HCEC 1CT (cell line): ENCODE measurements at regions not wholly inside any gene's neighbourhood (a gene's known extent, or its start where the extent isn't known, plus 50 kb on each side); places are given as distances from the start of the nearest gene placed in this dataset.
"Not testable (repeated sequence)": the region's sequence is repeated elsewhere in the genome, so short reads cannot be mapped to it uniquely, and the experiment has no call there.

ENCODE experiments used
- DNase-seq: peaks from one replicate; pipeline ENCODE4 v3.0.0-alpha.2; 2017

DNA sequence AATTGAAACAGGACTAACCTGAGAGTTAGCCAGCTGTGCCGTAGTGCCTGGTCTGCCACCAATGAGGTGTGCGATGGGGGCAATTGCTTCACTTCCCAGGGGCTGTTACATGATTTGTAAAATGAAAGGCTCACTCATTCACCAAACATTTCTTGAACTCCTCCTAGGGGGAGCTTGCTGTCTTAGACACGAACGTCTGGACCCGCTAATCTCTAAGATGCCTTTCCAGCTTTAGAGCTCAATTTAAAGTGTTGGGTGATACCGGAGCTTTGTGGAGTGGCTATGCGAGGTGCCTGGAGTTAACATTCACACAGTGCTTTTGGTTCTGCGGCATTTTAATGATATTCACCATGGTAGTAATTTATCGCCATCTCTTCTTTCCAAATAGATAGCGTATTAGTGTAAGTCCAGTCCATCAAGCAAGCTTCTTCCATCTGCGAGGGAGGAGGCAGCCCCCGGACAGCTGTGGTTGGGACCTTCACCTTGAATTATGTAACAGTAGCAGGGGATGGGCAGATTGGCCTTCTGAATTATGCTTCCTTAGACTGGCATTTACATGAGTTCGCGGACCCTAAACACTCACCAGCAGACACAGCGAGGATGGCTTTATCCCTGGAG is 179.9 kb downstream of the ADSS2 start:
- no peak for DNase-seq

GRCh38 chr1:244272471-244273261 is 179.0 kb downstream of the ADSS2 start:
- peak; percentile 80 for DNase-seq

DNA sequence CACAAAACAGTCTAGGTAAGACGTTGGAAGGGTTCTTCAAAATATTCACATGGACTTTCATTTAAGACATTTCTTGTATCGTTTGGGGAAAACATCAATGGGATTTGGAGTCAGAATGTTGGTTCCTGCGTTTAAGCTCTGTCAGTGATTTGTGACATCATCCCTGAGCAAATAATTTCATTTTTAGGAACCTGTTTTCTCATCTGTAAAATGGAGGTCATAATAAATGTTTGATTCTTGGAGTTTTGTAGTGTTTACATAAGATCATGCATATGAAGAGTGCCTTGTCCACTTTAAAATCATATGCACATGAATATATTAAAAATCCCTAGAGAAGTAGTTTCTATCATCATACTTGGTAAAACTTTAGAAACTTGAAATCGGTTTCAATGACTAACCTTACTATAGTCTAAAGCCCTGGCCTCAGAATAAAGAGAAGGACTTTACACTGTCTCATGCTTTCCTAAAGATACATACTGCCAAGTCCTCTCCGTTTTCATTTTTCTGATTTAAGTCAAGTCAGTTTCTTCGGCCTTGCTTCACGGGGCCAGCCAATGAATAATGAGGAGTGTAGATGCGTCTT is 178.4 kb downstream of the ADSS2 start:
- no peak for DNase-seq

DNA sequence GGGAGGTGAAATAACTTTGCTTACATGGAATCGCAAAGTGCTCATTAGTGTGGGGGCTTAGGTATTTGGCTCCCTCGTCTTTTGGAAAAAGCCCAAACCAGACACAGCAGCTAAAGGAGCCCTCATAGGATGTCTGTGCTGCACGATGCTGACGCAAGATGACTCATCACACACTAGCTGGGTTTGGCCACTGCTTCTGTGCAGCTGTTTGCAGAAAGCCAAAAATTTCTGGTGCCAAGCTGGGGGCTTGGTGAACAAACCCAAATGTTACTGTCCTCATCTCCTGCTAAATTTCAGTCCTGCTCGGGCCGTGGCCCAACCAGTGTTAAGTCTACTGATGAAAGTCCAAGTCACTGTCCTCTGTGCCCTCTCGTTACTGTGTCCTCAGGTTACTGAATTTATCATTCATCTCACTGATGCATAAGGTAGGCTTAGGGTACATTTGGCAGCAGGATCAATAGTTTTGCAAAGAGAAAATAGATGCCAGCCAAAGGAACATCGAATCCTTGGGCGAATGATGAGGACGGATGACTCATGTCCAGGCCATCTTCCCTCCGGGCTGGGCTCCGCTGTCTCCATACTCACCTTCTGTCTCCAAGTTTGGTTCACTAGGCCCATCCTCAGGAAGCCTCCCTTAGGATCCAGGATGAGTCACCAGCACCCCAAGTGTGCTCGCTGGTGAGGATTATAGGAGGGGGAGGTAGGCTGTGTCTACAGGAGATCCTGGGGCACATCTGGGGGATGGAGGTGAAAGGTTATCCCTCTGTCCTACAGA is 177.7 kb downstream of the ADSS2 start:
- peak; percentile 98 for DNase-seq

DNA sequence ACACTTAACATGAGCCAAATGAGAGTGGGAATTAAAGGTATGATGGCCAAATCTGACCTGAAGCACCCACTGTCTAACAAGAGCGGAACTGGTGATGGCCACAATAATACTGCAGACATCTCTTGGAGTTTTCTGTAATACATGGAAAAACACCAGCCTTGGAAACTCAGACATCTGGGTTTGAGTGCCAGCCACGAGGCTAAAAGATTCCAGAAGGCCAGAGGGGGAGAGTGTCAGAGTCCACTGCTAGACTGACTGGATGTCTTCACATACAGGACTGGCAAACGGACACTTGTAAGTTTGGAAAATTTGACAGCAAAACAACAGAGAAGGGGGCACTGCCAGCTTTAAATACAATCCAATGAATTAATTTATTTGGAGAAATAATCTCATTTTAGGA is 175.1 kb downstream of the ADSS2 start:
- no peak for DNase-seq

- peak; percentile 56 for DNase-seq
Measured at GRCh38 chr1:244280201-244280600, 171.5 kb downstream of the ADSS2 start.

DNA sequence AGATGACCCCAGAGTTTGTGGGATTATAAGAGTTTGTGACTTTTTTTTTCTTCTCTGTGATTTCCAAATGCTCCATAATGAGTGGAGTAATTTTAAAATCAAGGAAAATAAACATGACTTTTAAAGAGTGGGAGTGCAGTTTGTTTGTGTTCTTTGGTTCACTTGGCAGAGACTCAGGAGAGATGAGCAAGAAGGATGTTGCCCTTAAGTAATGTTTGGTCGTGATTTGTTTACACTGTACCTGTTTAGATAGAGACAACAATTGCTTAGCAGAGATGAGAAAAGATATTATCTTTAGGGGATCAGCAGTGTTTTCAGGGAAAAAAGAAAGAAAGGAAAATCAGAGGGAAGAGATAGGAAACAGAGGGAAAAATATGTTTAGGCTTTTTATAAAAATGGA is 170.8 kb downstream of the ADSS2 start:
- DNase-seq: peak; percentile 58

- no peak for DNase-seq
Measured at GRCh38 chr1:244283772-244284171, 167.9 kb downstream of the ADSS2 start.

- DNase-seq: no peak
Measured at GRCh38 chr1:244284641-244285156, 167.0 kb downstream of the ADSS2 start.

- no peak for DNase-seq
Measured at GRCh38 chr1:244286341-244286740, 165.4 kb downstream of the ADSS2 start.

DNA sequence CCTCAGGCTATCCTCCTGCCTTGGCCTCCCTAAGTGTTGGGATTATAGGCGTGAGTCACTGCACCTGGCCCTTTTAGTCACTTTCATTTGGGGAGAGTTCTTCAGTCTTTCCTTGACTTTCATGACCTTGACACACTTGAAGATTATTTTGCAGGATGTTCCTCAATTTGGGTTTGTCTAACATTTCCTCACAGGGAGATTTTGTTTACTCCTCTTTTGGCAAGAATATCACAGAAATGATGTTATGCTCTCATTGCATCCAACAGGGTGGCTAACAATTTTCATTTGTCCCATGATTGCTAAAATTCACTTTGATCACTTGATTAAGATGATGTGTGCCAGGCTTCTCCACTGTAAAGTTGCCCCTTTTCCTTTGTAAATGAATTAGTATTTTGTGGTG is 164.0 kb downstream of the ADSS2 start:
- DNase-seq: no peak

DNA sequence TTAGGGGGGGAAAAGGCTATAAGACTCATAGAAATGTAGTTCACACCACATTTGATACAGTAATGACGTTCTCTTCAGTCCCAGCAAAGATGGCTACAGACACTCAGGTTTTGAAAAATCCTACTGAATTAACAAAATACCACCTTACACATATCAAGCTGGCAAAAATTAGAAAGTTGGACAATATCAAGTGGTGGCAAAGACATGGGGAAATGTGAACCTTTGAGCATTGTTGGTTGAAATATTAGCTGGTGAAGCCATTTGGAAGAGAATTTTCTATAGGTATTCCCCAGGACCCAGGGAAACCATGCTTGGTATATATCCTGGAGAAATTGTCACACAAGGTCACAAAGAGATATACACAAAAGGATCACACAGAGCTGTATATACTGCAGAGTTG is 163.0 kb downstream of the ADSS2 start:
- DNase-seq: no peak

GRCh38 chr1:244289991-244290785 is 161.5 kb downstream of the ADSS2 start:
- no peak for DNase-seq

DNA sequence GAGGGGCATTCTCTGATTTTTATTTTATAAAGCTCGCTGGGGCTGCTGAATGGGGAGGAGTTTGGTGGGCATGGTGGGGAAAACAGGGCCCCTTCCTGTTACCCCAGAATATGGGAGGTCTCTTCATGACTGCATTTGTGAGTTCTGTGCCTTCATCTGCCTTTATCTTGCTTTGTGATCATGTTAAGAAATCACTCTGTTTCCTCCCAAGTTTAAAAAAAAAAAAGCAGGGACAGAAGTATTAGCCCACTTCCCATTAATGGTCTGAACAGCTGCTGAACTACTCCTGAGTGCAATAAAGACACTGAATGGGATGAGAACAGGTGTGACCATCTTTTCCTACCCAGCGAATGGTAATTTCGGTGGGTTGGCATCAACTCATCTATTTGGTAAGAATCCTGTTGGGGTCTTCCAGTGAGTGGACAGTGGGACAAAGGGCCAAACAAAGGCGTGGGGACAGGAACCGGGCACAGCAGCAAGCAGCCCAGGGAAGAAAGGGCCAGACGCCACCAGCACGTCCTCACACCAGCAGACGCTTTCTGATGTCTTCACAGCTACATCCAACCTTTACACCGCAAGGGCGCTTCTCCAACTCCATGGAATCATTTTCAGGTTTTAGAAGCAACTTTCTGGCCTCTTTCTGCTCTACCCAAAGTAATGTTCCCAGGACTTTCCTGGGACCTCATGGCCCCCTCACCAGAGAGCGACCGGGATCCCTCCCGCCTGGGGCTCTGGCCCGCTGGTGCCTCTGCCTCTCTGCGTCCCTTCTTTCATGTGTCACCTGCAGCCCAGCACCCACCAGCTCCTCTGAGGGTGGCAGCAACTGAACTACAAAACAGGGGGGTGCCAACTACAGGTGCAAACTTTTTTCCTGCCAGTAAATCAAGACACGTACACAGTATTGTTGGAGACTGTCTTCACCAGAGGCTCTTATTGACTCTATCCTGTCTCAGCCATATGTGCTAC is 160.2 kb downstream of the ADSS2 start:
- no peak for DNase-seq

DNA sequence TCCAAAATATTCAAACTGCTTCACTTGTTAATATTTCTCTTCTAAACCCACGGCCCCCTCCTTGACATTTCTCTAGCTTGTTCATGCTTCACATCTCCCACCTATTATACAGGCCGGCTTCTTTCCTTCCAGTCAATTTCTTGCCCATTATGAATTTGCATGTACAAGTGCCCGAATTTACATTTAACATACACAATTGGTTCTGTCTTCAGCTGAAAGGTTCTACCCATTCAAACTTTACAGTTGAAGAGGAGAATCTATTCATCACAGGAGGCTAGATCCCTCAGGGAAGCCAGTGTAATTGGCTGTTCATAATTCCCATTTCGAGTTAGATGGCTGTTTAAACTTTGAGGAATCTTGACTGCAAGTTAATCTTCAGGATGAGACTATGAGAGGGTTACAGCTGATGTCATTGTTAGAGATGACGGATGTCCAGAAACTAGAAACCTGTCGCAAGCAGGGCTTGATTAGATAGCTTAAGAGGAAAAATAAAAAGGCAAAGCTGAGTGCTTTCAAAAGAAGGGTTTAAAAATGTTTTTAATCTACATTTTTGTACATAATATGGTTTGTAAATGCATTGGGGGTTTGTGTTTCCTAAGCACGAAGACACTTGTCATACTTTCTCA is 157.0 kb downstream of the ADSS2 start:
- DNase-seq: no peak

- DNase-seq: no peak
Measured at GRCh38 chr1:244296003-244296402, 155.7 kb downstream of the ADSS2 start.

- DNase-seq: no peak
Measured at GRCh38 chr1:244296447-244296846, 155.3 kb downstream of the ADSS2 start.

- DNase-seq: no peak
Measured at GRCh38 chr1:244297087-244297486, 154.6 kb downstream of the ADSS2 start.

GRCh38 chr1:244297616-244298015 is 154.1 kb downstream of the ADSS2 start:
- no peak for DNase-seq

- DNase-seq: not testable (repeated sequence)
Measured at GRCh38 chr1:244300029-244300375, 151.7 kb downstream of the ADSS2 start.
